Superior temporal gyrus (tissue), 1 donor: ENCODE measurements at regions not wholly inside any gene's neighbourhood (a gene's known extent, or its start where the extent isn't known, plus 50 kb on each side); places are given as distances from the start of the nearest gene placed in this dataset.
A peak's percentile ranks its signal among the peaks of the same experiment; 100 is the strongest.

Source experiments
- DNase-seq: peaks from one replicate; pipeline ENCODE4 v3.0.0-alpha.2; 2016; ENCODE audit errors: extremely low spot score

- no peak for DNase-seq
Measured at GRCh38 chr6:147817042-147817689, 308.7 kb downstream of the SAMD5 start.

- DNase-seq: no peak
Measured at GRCh38 chr6:147820520-147820919, 312.0 kb downstream of the SAMD5 start.

GRCh38 chr6:147821295-147821897, 312.9 kb downstream of the SAMD5 start:
- DNase-seq: peak; percentile 30

GRCh38 chr6:147823936-147824335, 315.4 kb downstream of the SAMD5 start:
- no peak for DNase-seq

GRCh38 chr6:147825848-147826247, 317.4 kb downstream of the SAMD5 start:
- no peak for DNase-seq

- DNase-seq: no peak
Measured at GRCh38 chr6:147826698-147827097, 318.2 kb downstream of the SAMD5 start.

- DNase-seq: no peak
Measured at GRCh38 chr6:147829418-147829817, 320.9 kb downstream of the SAMD5 start.

- DNase-seq: no peak
Measured at GRCh38 chr6:147829835-147830234, 321.3 kb downstream of the SAMD5 start.

- DNase-seq: no peak
Measured at GRCh38 chr6:147831356-147831755, 322.9 kb downstream of the SAMD5 start.

GRCh38 chr6:147833607-147834006, 325.1 kb downstream of the SAMD5 start:
- no peak for DNase-seq

GRCh38 chr6:147834084-147834776, 325.7 kb downstream of the SAMD5 start:
- DNase-seq: no peak

GRCh38 chr6:147837540-147837939, 329.1 kb downstream of the SAMD5 start:
- no peak for DNase-seq

- no peak for DNase-seq
Measured at GRCh38 chr6:147839708-147840610, 331.5 kb downstream of the SAMD5 start.

GRCh38 chr6:147841547-147842148, 333.2 kb downstream of the SAMD5 start:
- DNase-seq: no peak

- DNase-seq: no peak
Measured at GRCh38 chr6:147849401-147850330, 341.2 kb downstream of the SAMD5 start.

- DNase-seq: no peak
Measured at GRCh38 chr6:147852772-147853171, 344.3 kb downstream of the SAMD5 start.

- no peak for DNase-seq
Measured at GRCh38 chr6:147853574-147853973, 345.1 kb downstream of the SAMD5 start.

GRCh38 chr6:147855803-147856482, 347.5 kb downstream of the SAMD5 start:
- no peak for DNase-seq

GRCh38 chr6:147856687-147857086, 348.2 kb downstream of the SAMD5 start:
- DNase-seq: no peak

GRCh38 chr6:147858421-147858820, 349.9 kb downstream of the SAMD5 start:
- no peak for DNase-seq
